ENCODE measurements at regions not wholly inside any gene's neighbourhood (a gene's known extent, or its start where the extent isn't known, plus 50 kb on each side); places are given as distances from the start of the nearest gene placed in this dataset.
"Not testable (repeated sequence)": the region's sequence is repeated elsewhere in the genome, so short reads cannot be mapped to it uniquely, and the experiment has no call there.

- DNase-seq (ENCODE audit: low spot score), result no peak
Observed at GRCh38 chr11:134591338-134591737, 179.3 kb upstream of the B3GAT1 start.

GRCh38 chr11:134589129-134589528 is 177.1 kb upstream of the B3GAT1 start:
- DNase-seq (ENCODE audit: low spot score), result no peak

- DNase-seq (ENCODE audit: low spot score), result not testable (repeated sequence)
Observed at GRCh38 chr11:134588460-134589110, 176.5 kb upstream of the B3GAT1 start.

- DNase-seq (ENCODE audit: low spot score), result no peak
Observed at GRCh38 chr11:134587345-134587744, 175.3 kb upstream of the B3GAT1 start.

GRCh38 chr11:134586726-134587125 is 174.7 kb upstream of the B3GAT1 start:
- no peak for DNase-seq (ENCODE audit: low spot score)

GRCh38 chr11:134585666-134586610 is 173.9 kb upstream of the B3GAT1 start:
- no peak for DNase-seq (ENCODE audit: low spot score)

GRCh38 chr11:134584706-134585445 is 172.8 kb upstream of the B3GAT1 start:
- DNase-seq (ENCODE audit: low spot score), result no peak

- DNase-seq (ENCODE audit: low spot score), result no peak
Observed at GRCh38 chr11:134584001-134584561, 172.0 kb upstream of the B3GAT1 start.

- DNase-seq (ENCODE audit: low spot score), result no peak
Observed at GRCh38 chr11:134583397-134583990, 171.5 kb upstream of the B3GAT1 start.

GRCh38 chr11:134582770-134583095 is 170.7 kb upstream of the B3GAT1 start:
- DNase-seq (ENCODE audit: low spot score), result no peak

- no peak for DNase-seq (ENCODE audit: low spot score)
Observed at GRCh38 chr11:134581966-134582769, 170.1 kb upstream of the B3GAT1 start.

- DNase-seq (ENCODE audit: low spot score), result no peak
Observed at GRCh38 chr11:134581121-134581626, 169.1 kb upstream of the B3GAT1 start.

GRCh38 chr11:134580610-134580975 is 168.6 kb upstream of the B3GAT1 start:
- no peak for DNase-seq (ENCODE audit: low spot score)

GRCh38 chr11:134579724-134580609 is 167.9 kb upstream of the B3GAT1 start:
- DNase-seq (ENCODE audit: low spot score), result no peak

GRCh38 chr11:134578807-134579723 is 167.0 kb upstream of the B3GAT1 start:
- DNase-seq (ENCODE audit: low spot score), result no peak

- DNase-seq (ENCODE audit: low spot score), result no peak
Observed at GRCh38 chr11:134577751-134578395, 165.8 kb upstream of the B3GAT1 start.

- no peak for DNase-seq (ENCODE audit: low spot score)
Observed at GRCh38 chr11:134576721-134577171, 164.7 kb upstream of the B3GAT1 start.

GRCh38 chr11:134576286-134576685 is 164.2 kb upstream of the B3GAT1 start:
- no peak for DNase-seq (ENCODE audit: low spot score)

Measured in HuH-7.5 (cell line).